ENCODE measurements at regions not wholly inside any gene's neighbourhood (a gene's known extent, or its start where the extent isn't known, plus 50 kb on each side); places are given as distances from the start of the nearest gene placed in this dataset.

- no peak for TF ChIP-seq CTCF (IDR thresholded peaks at IDR 0.05)
- TF ChIP-seq EP300 (IDR thresholded peaks at IDR 0.05): no peak
Measured at GRCh38 chr9:75824816-75825568, 65.5 kb upstream of the PCSK5 start.

Data from stomach (tissue), 4 donors.